B cell (primary cell): ENCODE measurements at regions not wholly inside any gene's neighbourhood (a gene's known extent, or its start where the extent isn't known, plus 50 kb on each side); places are given as distances from the start of the nearest gene placed in this dataset.

Experiments
- ATAC-seq: fragments of 200-7000 bp; cut with Tn5 transposase; one replicate; pipeline ENCODE4 v1.10.0; 2021; ENCODE audit warnings: low read depth, mild to moderate bottlenecking, moderate number of reproducible peaks, moderate library complexity
- CTCF ChIA-PET: fragments of 350-600 bp; sonication (Branson Sonifier 250); formaldehyde crosslinking; loops from one replicate; lab custom pipeline; 2021; ENCODE audit warnings: antibody characterized with exemption, inconsistent platforms; lab: Charles Lee
- POLR2A ChIA-PET: fragments of 350-600 bp; sonication (Branson Sonifier 250); formaldehyde crosslinking; loops from one replicate; lab custom pipeline; 2021; ENCODE audit warnings: antibody characterized with exemption; lab: Charles Lee
- DNase-seq: peaks from one replicate; pipeline ENCODE4 v3.0.0; 2013
- H2AFZ ChIP-seq: 2 replicates; pipeline ENCODE4 v1.6.1; 2012; ENCODE audit warnings: mild to moderate bottlenecking, low read depth, low read length; ENCODE audit not compliant: insufficient read depth, poor library complexity, severe bottlenecking
- H3K27ac ChIP-seq, 2 donors: 1 replicate in 1 of 2; 2 replicates in 1 of 2; pipeline ENCODE4 v1.5.1; 2012 to 2013; ENCODE audit warnings: low read length in 2 of 2, mild to moderate bottlenecking in 2 of 2, moderate library complexity in 1 of 2
- H3K27me3 ChIP-seq, 4 experiments: fragments of 200-600 bp in 1 of 4; sonication (generic) in 1 of 4; replicated peaks in 1 of 4; 1 replicate in 2 of 4; 2 replicates in 2 of 4; pipeline versions ENCODE4 v1.6.1 to v1.7.0; 2013 to 2016; ENCODE audit warnings: low read length in 3 of 4, mild to moderate bottlenecking in 2 of 4, mixed read lengths in 1 of 4, moderate library complexity in 1 of 4; ENCODE audit not compliant: insufficient read depth in 4 of 4, control insufficient read depth in 3 of 4; ENCODE audit errors: control extremely low read depth in 1 of 4
- H3K36me3 ChIP-seq, 2 experiments: replicated peaks in 1 of 2; 1 replicate in 1 of 2; 2 replicates in 1 of 2; pipeline versions ENCODE4 v1.6.1 to v1.7.1; 2013; ENCODE audit warnings: low read length in 1 of 2; ENCODE audit not compliant: insufficient read depth in 2 of 2, control insufficient read depth in 1 of 2; ENCODE audit errors: control extremely low read depth in 1 of 2, extremely low read depth in 1 of 2
- H3K4me1 ChIP-seq, 2 donors: fragments of 200-600 bp in 1 of 2; sonication (generic) in 1 of 2; 1 replicate in 1 of 2; 2 replicates in 1 of 2; pipeline versions ENCODE4 v1.5.1 to v1.6.1; 2013 to 2017; ENCODE audit warnings: low read length in 2 of 2; ENCODE audit not compliant: control insufficient read depth in 2 of 2, insufficient read depth in 2 of 2
- H3K4me2 ChIP-seq: replicated peaks from 2 replicates; pipeline ENCODE3; 2012; ENCODE audit warnings: mild to moderate bottlenecking, low read depth, low read length; ENCODE audit not compliant: poor library complexity, severe bottlenecking
- H3K4me3 ChIP-seq, 5 experiments: fragments of 200-600 bp in 1 of 5; sonication (generic) in 1 of 5; 1 replicate in 3 of 5; 2 replicates in 2 of 5; pipeline versions ENCODE4 v1.5.1 to v1.7.0; 2011 to 2016; ENCODE audit warnings: low read length in 4 of 5, mild to moderate bottlenecking in 4 of 5, low read depth in 2 of 5, control low read depth in 1 of 5, moderate library complexity in 1 of 5; ENCODE audit not compliant: insufficient read depth in 1 of 5; ENCODE audit errors: control extremely low read depth in 1 of 5, extremely low read depth in 1 of 5
- H3K79me2 ChIP-seq: fragments of 200-600 bp; sonication (generic); one replicate; pipeline ENCODE4 v1.6.0; 2016; ENCODE audit warnings: low read length; ENCODE audit not compliant: control insufficient read depth, insufficient read depth
- H3K9ac ChIP-seq: fragments of 200-600 bp; sonication (generic); 2 replicates; pipeline ENCODE4 v1.6.1; 2017; ENCODE audit warnings: mild to moderate bottlenecking, low read length, moderate library complexity
- H3K9me3 ChIP-seq, 3 donors: one replicate each; pipeline versions ENCODE4 v1.6.1 to v1.7.1; 2013; ENCODE audit warnings: low read length in 2 of 3; ENCODE audit not compliant: control insufficient read depth in 2 of 3, insufficient read depth in 1 of 3; ENCODE audit errors: control extremely low read depth in 1 of 3
- H4K20me1 ChIP-seq: 2 replicates; pipeline ENCODE4 v1.6.0; 2012; ENCODE audit warnings: mild to moderate bottlenecking, low read length; ENCODE audit not compliant: insufficient read depth, control insufficient read depth, poor library complexity, severe bottlenecking
- H3K27ac Mint-ChIP-seq: one replicate; pipeline ENCODE4 v1.8.0; 2021; ENCODE audit warnings: mixed read lengths
- H3K27me3 Mint-ChIP-seq: one replicate; pipeline ENCODE4 v1.8.0; 2021; ENCODE audit warnings: mixed read lengths
- H3K4me1 Mint-ChIP-seq: one replicate; pipeline ENCODE4 v1.8.0; 2021; ENCODE audit warnings: mixed read lengths
- H3K4me3 Mint-ChIP-seq: one replicate; pipeline ENCODE4 v1.8.0; 2021; ENCODE audit warnings: mixed read lengths
- H3K9me3 Mint-ChIP-seq: one replicate; pipeline ENCODE4 v1.8.0; 2022; ENCODE audit warnings: mixed read lengths; ENCODE audit not compliant: insufficient read depth
- EZH2 ChIP-seq: IDR thresholded peaks from 2 replicates; pipeline ENCODE4 v1.6.1; 2012; ENCODE audit warnings: borderline replicate concordance, low read depth, mild to moderate bottlenecking, moderate library complexity, low read length; ENCODE audit not compliant: insufficient read depth, poor library complexity, severe bottlenecking
- WGBS: methylation state at CpG from one replicate; pipeline ENCODE4 v1.1.5; 2013; ENCODE audit warnings: missing lambda C conversion rate; ENCODE audit not compliant: insufficient coverage; 5-methylcytosine and 5-hydroxymethylcytosine counted together
- intact Hi-C: fragments of 100-400 bp; cut with micrococcal nuclease; formaldehyde crosslinking; loops from one replicate; pipeline ENCODE4 v1.10.0; 2022
- TF ChIP-seq, protein P1 (sequence below): fragments of 200-600 bp; IDR thresholded peaks from one replicate; pipeline ENCODE4 v1.8.0; 2022; ENCODE audit warnings: antibody characterized with exemption, mild to moderate bottlenecking

DNA sequence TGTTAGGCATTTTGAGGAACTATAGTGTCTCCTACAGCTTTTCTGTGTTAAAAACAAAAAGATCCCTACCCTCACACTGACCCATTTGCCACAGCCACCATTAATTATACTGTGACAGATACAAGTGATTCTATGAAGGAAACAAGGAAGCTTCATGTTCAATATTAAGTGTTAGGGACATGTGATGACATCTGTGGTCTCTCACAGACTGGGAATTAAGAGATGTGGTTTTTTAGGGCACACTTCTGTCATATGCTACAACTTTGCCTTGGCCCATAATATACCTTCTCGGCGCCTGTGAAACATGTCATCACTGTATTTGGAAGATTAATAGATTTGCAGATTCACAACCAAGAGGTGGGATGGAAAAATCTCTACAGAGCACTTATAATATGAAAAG, 102.9 kb upstream of the TCF21 start:
- H3K27me3 ChIP-seq, result peaks cover 0 to 3% (median 1%) of the 10 kb centered on the region in 4 experiments
- H3K9me3 Mint-ChIP-seq, result no peaks in the 10 kb centered on the region
- intact Hi-C loops, result no loop called here
- no peaks in the 10 kb centered on the region for H3K4me1 Mint-ChIP-seq
- WGBS, result no CpG with 5 or more reads among the region's 2 CpGs
- H3K36me3 ChIP-seq, result no peaks in the 10 kb centered on the region
- H3K4me3 Mint-ChIP-seq, result no peak overlapping the region
- TF ChIP-seq, protein P1, sequence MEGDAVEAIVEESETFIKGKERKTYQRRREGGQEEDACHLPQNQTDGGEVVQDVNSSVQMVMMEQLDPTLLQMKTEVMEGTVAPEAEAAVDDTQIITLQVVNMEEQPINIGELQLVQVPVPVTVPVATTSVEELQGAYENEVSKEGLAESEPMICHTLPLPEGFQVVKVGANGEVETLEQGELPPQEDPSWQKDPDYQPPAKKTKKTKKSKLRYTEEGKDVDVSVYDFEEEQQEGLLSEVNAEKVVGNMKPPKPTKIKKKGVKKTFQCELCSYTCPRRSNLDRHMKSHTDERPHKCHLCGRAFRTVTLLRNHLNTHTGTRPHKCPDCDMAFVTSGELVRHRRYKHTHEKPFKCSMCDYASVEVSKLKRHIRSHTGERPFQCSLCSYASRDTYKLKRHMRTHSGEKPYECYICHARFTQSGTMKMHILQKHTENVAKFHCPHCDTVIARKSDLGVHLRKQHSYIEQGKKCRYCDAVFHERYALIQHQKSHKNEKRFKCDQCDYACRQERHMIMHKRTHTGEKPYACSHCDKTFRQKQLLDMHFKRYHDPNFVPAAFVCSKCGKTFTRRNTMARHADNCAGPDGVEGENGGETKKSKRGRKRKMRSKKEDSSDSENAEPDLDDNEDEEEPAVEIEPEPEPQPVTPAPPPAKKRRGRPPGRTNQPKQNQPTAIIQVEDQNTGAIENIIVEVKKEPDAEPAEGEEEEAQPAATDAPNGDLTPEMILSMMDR, result no peak
- no peak for TF ChIP-seq EZH2
- CTCF ChIA-PET, result no interaction called here
- H3K9ac ChIP-seq, result no peak overlapping the region
- H2AFZ ChIP-seq, result no peak overlapping the region
- POLR2A ChIA-PET, result no interaction called here
- no peak overlapping the region for H3K4me3 ChIP-seq
- no peaks in the 10 kb centered on the region for H3K4me1 ChIP-seq
- DNase-seq, result no peak
- H4K20me1 ChIP-seq, result no peaks in the 10 kb centered on the region
- no peaks in the 10 kb centered on the region for H3K9me3 ChIP-seq
- no peak overlapping the region for H3K27ac Mint-ChIP-seq
- ATAC-seq, result no peak
- no peak overlapping the region for H3K4me2 ChIP-seq
- peaks cover 13% of the 10 kb centered on the region for H3K27me3 Mint-ChIP-seq
- no peak overlapping the region for H3K27ac ChIP-seq
- H3K79me2 ChIP-seq, result no peaks in the 10 kb centered on the region

DNA sequence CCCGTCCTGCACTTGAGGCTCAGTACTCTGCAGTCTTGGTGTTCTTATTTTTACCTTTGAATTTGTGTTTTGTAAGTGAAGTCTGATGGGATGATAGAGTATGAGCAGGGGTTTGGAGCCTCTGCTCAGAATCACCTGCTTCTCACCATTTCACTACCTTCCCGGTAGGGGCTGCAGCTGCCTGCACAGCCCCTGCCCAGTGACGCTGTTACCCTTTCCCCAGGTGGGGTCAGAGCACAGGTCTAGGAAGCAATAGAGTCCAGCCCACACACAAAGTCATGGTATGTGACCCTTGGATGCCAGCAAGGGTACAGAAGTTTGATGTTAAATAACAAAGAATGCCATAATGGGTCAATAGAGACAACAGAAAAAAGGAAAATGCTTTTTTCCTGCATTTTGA, 101.8 kb upstream of the TCF21 start:
- no peak for ATAC-seq
- Histone ChIP-seq H4K20me1 (no peaks in the 10 kb centered on the region), H3K36me3 (no peaks in the 10 kb centered on the region), H3K9me3 (no peaks in the 10 kb centered on the region), H2AFZ (no peak overlapping the region), H3K9ac (no peak overlapping the region), H3K79me2 (no peaks in the 10 kb centered on the region), H3K4me1 (no peaks in the 10 kb centered on the region), H3K27me3 (peaks cover 0 to 3% (median 1%) of the 10 kb centered on the region in 4 experiments), H3K4me2 (no peak overlapping the region), H3K4me3 (no peak overlapping the region), H3K27ac (no peak overlapping the region)
- Mint-ChIP-seq H3K27me3 (peaks cover 13% of the 10 kb centered on the region), H3K4me1 (no peaks in the 10 kb centered on the region), H3K9me3 (no peaks in the 10 kb centered on the region), H3K27ac (no peak overlapping the region), H3K4me3 (no peak overlapping the region)
- ChIA-PET CTCF (no interaction called here), POLR2A (no interaction called here)
- TF ChIP-seq EZH2, result no peak
- TF ChIP-seq, protein P1, result no peak
- intact Hi-C loops, result no loop called here
- DNase-seq, result no peak
- 75% methylated on average over 2 of the region's 3 CpGs for WGBS
